Right lobe of liver (tissue), 6 donors: ENCODE measurements at regions not wholly inside any gene's neighbourhood (a gene's known extent, or its start where the extent isn't known, plus 50 kb on each side); places are given as distances from the start of the nearest gene placed in this dataset.
A peak's percentile ranks its signal among the peaks of the same experiment; 100 is the strongest.

ENCODE experiments used
- ATAC-seq, 4 donors: fragments of 200-7000 bp; cut with Tn5 transposase; one replicate each; pipeline ENCODE4 v1.9.1; 2020; ENCODE audit warnings: mild to moderate bottlenecking in 4 of 4, moderate library complexity in 4 of 4
- DNase-seq, 3 donors: peaks; one replicate each; pipeline ENCODE4 v3.0.0-alpha.2; 2020
- H3K27ac ChIP-seq, 3 donors: fragments of 200-600 bp; one replicate each; pipeline ENCODE4 v1.8.0; 2022
- H3K27me3 ChIP-seq, 2 donors: fragments of 200-600 bp; one replicate each; pipeline ENCODE4 v1.8.0; 2022
- H3K36me3 ChIP-seq, 4 donors: fragments of 200-600 bp; sonication (generic) in 1 of 4; one replicate each; pipeline versions ENCODE4 v1.5.1 to v1.8.0; 2017 to 2022; ENCODE audit warnings: control low read depth in 1 of 4
- H3K4me1 ChIP-seq, 4 donors: fragments of 200-600 bp; sonication (generic) in 1 of 4; one replicate each; pipeline versions ENCODE4 v1.5.1 to v1.8.0; 2017 to 2022; ENCODE audit warnings: control low read depth in 1 of 4
- H3K4me3 ChIP-seq, 3 donors: fragments of 200-600 bp; one replicate each; pipeline ENCODE4 v1.8.0; 2022
- H3K9me3 ChIP-seq, 4 donors: fragments of 200-600 bp; sonication (generic) in 1 of 4; one replicate each; pipeline versions ENCODE4 v1.5.1 to v1.8.0; 2017 to 2022; ENCODE audit warnings: control low read depth in 1 of 4
- CTCF ChIP-seq, 4 donors: fragments of 200-600 bp in 3 of 4; fragments of 450-650 bp in 1 of 4; IDR thresholded peaks; one replicate each; pipeline versions ENCODE4 v1.5.1 to v1.8.0; 2016 to 2022; ENCODE audit warnings: antibody characterized with exemption in 4 of 4, mild to moderate bottlenecking in 2 of 4
- POLR2A ChIP-seq: fragments of 450-650 bp; IDR thresholded peaks from one replicate; pipeline ENCODE4 v1.6.1; 2017; ENCODE audit warnings: antibody characterized with exemption, mild to moderate bottlenecking
- WGBS: methylation state at CpG from one replicate; pipeline ENCODE4 v1.1.6; 2018; ENCODE audit warnings: low coverage, low lambda C conversion rate; ENCODE audit not compliant: insufficient coverage; ENCODE audit errors: missing lambda C conversion rate; 5-methylcytosine and 5-hydroxymethylcytosine counted together
- intact Hi-C, 2 donors: fragments of 100-400 bp; cut with DNase I; formaldehyde crosslinking; loops; one replicate each; pipeline versions ENCODE4 v1.11.2 to v1.14.1; 2022
- donor health status: DM: no; HTN: yes; CAD: no.
- donor health status: DM: no; HTN: no; CAD: no.
- donor health status: DM: no; HTN: no; CAD: no.
- donor health status: DM: no; HTN: yes; CAD: no.
- donor health status: DM: no; HTN: yes; CAD: no.

- Histone ChIP-seq H3K4me3 (no peak overlapping the region), H3K36me3 (no peaks in the 10 kb centered on the region), H3K27me3 (no peaks in the 10 kb centered on the region), H3K4me1 (no peaks in the 10 kb centered on the region), H3K27ac (no peak overlapping the region), H3K9me3 (no peaks in the 10 kb centered on the region)
- intact Hi-C loops, result no loop called here
- ATAC-seq (peak in 1 of 4 donors; percentile 61), DNase-seq (no peak)
- 43% methylated on average over 4 of the region's 4 CpGs for WGBS
- TF ChIP-seq POLR2A (no peak), CTCF (IDR thresholded peaks at IDR 0.05) (no peak)
Measured at GRCh38 chr20:52290569-52290968, 99.0 kb upstream of the ZFP64 start.

- ATAC-seq (peak in 1 of 4 donors; percentile 59), DNase-seq (no peak)
- H3K9me3 ChIP-seq, result no peaks in the 10 kb centered on the region
- H3K4me3 ChIP-seq, result no peak overlapping the region
- WGBS, result 26% methylated on average over 3 of the region's 3 CpGs
- intact Hi-C loops, result no loop called here
- H3K27ac ChIP-seq, result no peak overlapping the region
- no peaks in the 10 kb centered on the region for H3K27me3 ChIP-seq
- no peaks in the 10 kb centered on the region for H3K4me1 ChIP-seq
- H3K36me3 ChIP-seq, result no peaks in the 10 kb centered on the region
- TF ChIP-seq CTCF (IDR thresholded peaks at IDR 0.05) (no peak), POLR2A (no peak)
Measured at GRCh38 chr20:52289956-52290565, 98.5 kb upstream of the ZFP64 start.

GRCh38 chr20:52280407-52280806, 88.8 kb upstream of the ZFP64 start:
- H3K4me3 ChIP-seq, result no peak overlapping the region
- H3K4me1 ChIP-seq, result peaks cover 0 to 5% (median 0%) of the 10 kb centered on the region in 4 donors
- intact Hi-C loops, result no loop called here
- H3K27me3 ChIP-seq, result no peaks in the 10 kb centered on the region
- no peak for DNase-seq
- H3K36me3 ChIP-seq, result no peaks in the 10 kb centered on the region
- TF ChIP-seq CTCF (IDR thresholded peaks at IDR 0.05), result no peak
- no peaks in the 10 kb centered on the region for H3K9me3 ChIP-seq
- ATAC-seq, result peak in 3 of 4 donors; percentile 33 to 87 (median 75)
- H3K27ac ChIP-seq, result no peak overlapping the region
- WGBS, result 23% methylated on average over 2 of the region's 2 CpGs

- TF ChIP-seq POLR2A (no peak), CTCF (IDR thresholded peaks at IDR 0.05) (no peak)
- intact Hi-C loops, result no loop called here
- ATAC-seq (peak in 2 of 4 donors; percentile 39 to 70), DNase-seq (no peak)
- Histone ChIP-seq H3K4me3 (no peak overlapping the region), H3K27ac (no peak overlapping the region), H3K4me1 (peaks cover 0 to 5% (median 0%) of the 10 kb centered on the region in 4 donors), H3K36me3 (no peaks in the 10 kb centered on the region), H3K9me3 (no peaks in the 10 kb centered on the region), H3K27me3 (no peaks in the 10 kb centered on the region)
- 21% methylated on average over 2 of the region's 2 CpGs for WGBS
Measured at GRCh38 chr20:52279706-52280105, 88.1 kb upstream of the ZFP64 start.
